K562 (cell line): ENCODE measurements at regions not wholly inside any gene's neighbourhood (a gene's known extent, or its start where the extent isn't known, plus 50 kb on each side); places are given as distances from the start of the nearest gene placed in this dataset.

ENCODE experiments used
- BRD4 ChIP-seq: fragments of 200-600 bp; sonication (generic); IDR thresholded peaks from 2 replicates; pipeline ENCODE4 v1.6.1; 2017; ENCODE audit warnings: inconsistent platforms
- HEY1 ChIP-seq: fragments of 250-450 bp; sonication (Bioruptor Pico); IDR thresholded peaks from 2 replicates; pipeline ENCODE4 v1.5.0; 2020; ENCODE audit warnings: mild to moderate bottlenecking, moderate library complexity, borderline replicate concordance
- MEIS2 ChIP-seq: fragments of 450-650 bp; IDR thresholded peaks from 2 replicates; pipeline ENCODE4 v1.6.1; 2014; ENCODE audit warnings: mild to moderate bottlenecking; ENCODE audit not compliant: partially characterized antibody
- MYC ChIP-seq, 2 experiments: fragments of 250-450 bp in 1 of 2; sonication (Bioruptor Pico) in 1 of 2; IDR thresholded peaks; 2 replicates each; pipeline versions ENCODE4 v1.5.1 to v1.6.1; 2012 to 2021; ENCODE audit warnings: low read depth in 2 of 2, borderline replicate concordance in 1 of 2, improper control_type of control experiment in 1 of 2, low read length in 1 of 2, mild to moderate bottlenecking in 1 of 2, moderate library complexity in 1 of 2
- NR2F6 ChIP-seq: fragments of 450-650 bp; formaldehyde crosslinking; IDR thresholded peaks from 2 replicates; pipeline ENCODE4 v1.4.0; 2020; ENCODE audit warnings: mild to moderate bottlenecking
- RBM34 ChIP-seq: fragments of 200-400 bp; formaldehyde crosslinking; IDR thresholded peaks from 2 replicates; pipeline ENCODE4 v1.6.1; 2018; ENCODE audit warnings: low read length, borderline replicate concordance; ENCODE audit not compliant: insufficient read depth
- ZNF507 ChIP-seq: conservative IDR thresholded peaks from 2 replicates; pipeline ENCODE4 v1.6.1; 2017; ENCODE audit warnings: missing genetic modification characterization, missing compliant biosample characterization
- ZNF592 ChIP-seq: fragments of 450-650 bp; IDR thresholded peaks from 2 replicates; pipeline ENCODE4 v1.6.1; 2017; ENCODE audit warnings: antibody characterized with exemption, mild to moderate bottlenecking

- no peak for TF ChIP-seq MYC (IDR thresholded peaks at IDR 0.05; ENCODE audit: low read depth, low read length)
- no peak for TF ChIP-seq MYC (CRISPR knock-in tag; IDR thresholded peaks at IDR 0.05; ENCODE audit: borderline replicate concordance, low read depth)
- TF ChIP-seq RBM34: no peak
- TF ChIP-seq MEIS2: no peak
- TF ChIP-seq NR2F6 (CRISPR knock-in tag): no peak
- TF ChIP-seq HEY1 (CRISPR knock-in tag): no peak
- TF ChIP-seq ZNF507 (tag): no peak
- no peak for TF ChIP-seq ZNF592
- TF ChIP-seq BRD4: no peak
Measured at GRCh38 chr7:142432377-142432776, 174.5 kb upstream of the PRSS58 start (continued).
